GM12878 (cell line): ENCODE measurements at regions not wholly inside any gene's neighbourhood (a gene's known extent, or its start where the extent isn't known, plus 50 kb on each side); places are given as distances from the start of the nearest gene placed in this dataset.

Experiments
- ATAC-seq: fragments of 200-7000 bp; cut with Tn5 transposase; 3 replicates; pipeline ENCODE4 v1.9.1; 2020; ENCODE audit warnings: mild to moderate bottlenecking, moderate library complexity
- BruUV-seq: library from RNA; stranded (reverse); fragments of 400-500 nt; replicated peaks from 2 replicates; lab custom pipeline; 2021; lab: Mats Ljungman, UMichigan
- CTCF ChIA-PET: fragments of 300-600 bp; sonication (Branson Sonifier 250); formaldehyde crosslinking; extraction: SDS; loops from one replicate; lab custom pipeline; 2021; ENCODE audit warnings: inconsistent platforms; lab: Yijun Ruan, JAX
- POLR2A ChIA-PET: fragments of 350-600 bp; formaldehyde crosslinking; extraction: SDS; loops from one replicate; lab custom pipeline; 2021; ENCODE audit warnings: inconsistent platforms; lab: Charles Lee
- RAD21 ChIA-PET: fragments of 300-600 bp; sonication (Branson Sonifier 250); formaldehyde crosslinking; loops from one replicate; lab custom pipeline; 2023; ENCODE audit warnings: antibody characterized with exemption; ENCODE audit not compliant: unreplicated experiment; lab: Charles Lee
- SMC1A ChIA-PET: fragments of 300-600 bp; sonication (Branson Sonifier 250); formaldehyde crosslinking; loops from one replicate; lab custom pipeline; 2023; ENCODE audit not compliant: unreplicated experiment, uncharacterized antibody; lab: Charles Lee
- DNase-seq: peaks from one replicate; pipeline ENCODE4 v3.0.0-alpha.2; 2011; ENCODE audit warnings: low read depth, low spot score
- FAIRE-seq: peaks from 3 replicates; lab custom pipeline; 2011; peaks lifted over from hg19 to GRCh38; lab: Jason Lieb, UNC
- H2AFZ ChIP-seq: 2 replicates; pipeline ENCODE4 v1.6.0; 2011; ENCODE audit warnings: low read depth, low read length, control low read depth; ENCODE audit not compliant: control insufficient read depth
- H3K27ac ChIP-seq: 2 replicates; pipeline ENCODE4 v1.5.1; 2011; ENCODE audit warnings: control low read depth; ENCODE audit not compliant: control insufficient read depth, insufficient read depth
- H3K27me3 ChIP-seq, 2 experiments: replicated peaks in 1 of 2; 2 replicates each; pipeline versions ENCODE4 v1.6.0 to v1.6.1; 2011; ENCODE audit warnings: low read length in 1 of 2; ENCODE audit not compliant: control insufficient read depth in 2 of 2, insufficient read depth in 2 of 2
- H3K36me3 ChIP-seq, 2 experiments: 2 replicates each; pipeline ENCODE4 v1.5.1; 2011; ENCODE audit warnings: low read length in 1 of 2; ENCODE audit not compliant: control insufficient read depth in 2 of 2, insufficient read depth in 2 of 2
- H3K4me1 ChIP-seq: 2 replicates; pipeline ENCODE4 v1.6.1; 2011; ENCODE audit warnings: mild to moderate bottlenecking, low read length, moderate library complexity, mixed read lengths; ENCODE audit not compliant: control insufficient read depth, insufficient read depth
- H3K4me2 ChIP-seq: 2 replicates; pipeline ENCODE4 v1.6.0; 2011; ENCODE audit warnings: control low read depth; ENCODE audit not compliant: control insufficient read depth, insufficient read depth
- H3K4me3 ChIP-seq: fragments of 200-600 bp; sonication (generic); 2 replicates; pipeline ENCODE4 v1.5.1; 2016
- H3K79me2 ChIP-seq: 2 replicates; pipeline ENCODE4 v1.6.0; 2011; ENCODE audit warnings: low read length; ENCODE audit not compliant: control insufficient read depth, insufficient read depth
- H3K9ac ChIP-seq: 2 replicates; pipeline ENCODE4 v1.8.0; 2011; ENCODE audit warnings: low read length, control low read depth, mixed read lengths; ENCODE audit not compliant: control insufficient read depth, insufficient read depth
- H3K9me3 ChIP-seq: replicated peaks from 3 replicates; pipeline ENCODE4 v1.5.1; 2011; ENCODE audit warnings: mild to moderate bottlenecking, low read length; ENCODE audit not compliant: control insufficient read depth, insufficient read depth
- H4K20me1 ChIP-seq: 2 replicates; pipeline ENCODE4 v1.6.0; 2011; ENCODE audit not compliant: control insufficient read depth, insufficient read depth
- BRCA1 ChIP-seq: IDR thresholded peaks from 2 replicates; pipeline ENCODE4 v1.6.1; 2011; ENCODE audit warnings: low read depth, low read length, improper control_type of control experiment
- CBX5 ChIP-seq: sonication (generic); IDR thresholded peaks from 2 replicates; pipeline ENCODE4 v1.6.1; 2016; ENCODE audit warnings: low read depth, moderate library complexity, mild to moderate bottlenecking, inconsistent platforms
- CEBPB ChIP-seq, 2 experiments: fragments of 150-350 bp in 1 of 2; IDR thresholded peaks; 2 replicates each; pipeline ENCODE4 v1.6.1; 2012 to 2014; ENCODE audit warnings: low read depth in 2 of 2, low read length in 2 of 2, borderline replicate concordance in 1 of 2, inconsistent platforms in 1 of 2
- CREM ChIP-seq: IDR thresholded peaks from 2 replicates; pipeline ENCODE4 v1.6.1; 2014; ENCODE audit warnings: antibody characterized with exemption, low read depth
- EP300 ChIP-seq, 2 experiments: fragments of 150-350 bp in 1 of 2; IDR thresholded peaks; 2 replicates each; pipeline ENCODE4 v1.6.1; 2011 to 2012; ENCODE audit warnings: low read depth in 2 of 2, low read length in 2 of 2, borderline replicate concordance in 1 of 2, improper control_type of control experiment in 1 of 2, inconsistent platforms in 1 of 2; ENCODE audit not compliant: control insufficient read depth in 1 of 2
- ESRRA ChIP-seq: IDR thresholded peaks from 2 replicates; pipeline ENCODE4 v1.6.1; 2012; ENCODE audit warnings: mild to moderate bottlenecking, low read length, improper control_type of control experiment
- IKZF1 ChIP-seq: fragments of 450-650 bp; conservative IDR thresholded peaks from 2 replicates; pipeline ENCODE4 v1.6.1; 2017; ENCODE audit warnings: antibody characterized with exemption, mild to moderate bottlenecking
- IKZF2 ChIP-seq, 2 experiments: fragments of 450-650 bp; IDR thresholded peaks; 2 replicates each; pipeline ENCODE4 v1.6.1; 2017; ENCODE audit warnings: mild to moderate bottlenecking in 2 of 2, moderate library complexity in 2 of 2
- IRF4 ChIP-seq: IDR thresholded peaks from 2 replicates; pipeline ENCODE4 v1.6.1; 2011; ENCODE audit warnings: low read depth, low read length
- REST ChIP-seq: IDR thresholded peaks from 2 replicates; pipeline ENCODE4 v1.6.1; 2012; ENCODE audit warnings: mild to moderate bottlenecking, low read depth, low read length
- SMARCA5 ChIP-seq: fragments of 450-650 bp; IDR thresholded peaks from 2 replicates; pipeline ENCODE4 v1.6.1; 2017; ENCODE audit warnings: mild to moderate bottlenecking
- SRF ChIP-seq, 2 experiments: IDR thresholded peaks; 2 replicates each; pipeline ENCODE4 v1.6.1; 2011; ENCODE audit warnings: low read depth in 2 of 2, low read length in 2 of 2, mild to moderate bottlenecking in 1 of 2, moderate library complexity in 1 of 2
- SUPT20H ChIP-seq: IDR thresholded peaks from 2 replicates; pipeline ENCODE4 v1.6.1; 2011; ENCODE audit warnings: low read depth, mild to moderate bottlenecking, low read length, moderate library complexity, borderline replicate concordance; ENCODE audit not compliant: control insufficient read depth
- ZNF217 ChIP-seq: fragments of 450-650 bp; IDR thresholded peaks from 2 replicates; pipeline ENCODE4 v1.6.1; 2017; ENCODE audit warnings: antibody characterized with exemption, mild to moderate bottlenecking
- ZZZ3 ChIP-seq: IDR thresholded peaks from 2 replicates; pipeline ENCODE4 v1.6.1; 2011; ENCODE audit warnings: low read depth; ENCODE audit not compliant: control insufficient read depth, insufficient read length
- WGBS: methylation state at CpG from one replicate; pipeline ENCODE4 v1.1.6; 2016; ENCODE audit warnings: low lambda C conversion rate; ENCODE audit not compliant: insufficient replicate concordance, insufficient coverage; ENCODE audit errors: missing lambda C conversion rate; 5-methylcytosine and 5-hydroxymethylcytosine counted together
- in situ Hi-C: fragments of 300-500 bp; cut with MboI; formaldehyde crosslinking; loops from 9 replicates; pipeline ENCODE4 v1.14.3; 2018; ENCODE audit warnings: mixed read lengths
- intact Hi-C: fragments of 100-400 bp; cut with micrococcal nuclease; formaldehyde crosslinking; loops from one replicate; pipeline ENCODE4 v1.14.2; 2022; ENCODE audit not compliant: unreplicated experiment
- TF ChIP-seq, protein P1 (sequence below): fragments of 150-350 bp; IDR thresholded peaks from 2 replicates; pipeline ENCODE4 v1.6.1; 2016; ENCODE audit warnings: low read depth, low read length

DNA sequence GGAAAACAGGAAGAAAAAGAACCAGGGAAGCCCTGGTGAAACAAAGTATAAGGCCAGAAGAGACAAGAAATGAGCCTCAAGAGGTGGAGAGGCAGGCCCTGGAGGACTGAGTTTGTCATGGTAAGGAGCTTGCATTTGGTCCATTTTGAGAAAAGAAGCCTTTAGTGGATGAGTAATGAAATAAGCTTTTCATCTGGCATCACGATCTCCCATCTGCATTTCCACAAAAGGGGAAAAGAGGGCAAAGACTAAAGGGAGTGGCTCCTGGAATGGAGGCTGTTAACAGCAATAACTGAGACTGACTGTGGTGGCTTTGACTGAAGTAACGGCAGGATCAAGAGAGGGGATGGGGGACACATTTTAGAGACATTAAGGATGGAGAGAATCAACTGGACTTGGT is 148.8 kb upstream of the NBEA start (continued):
- TF ChIP-seq EP300 (IDR thresholded peaks at IDR 0.05; ENCODE audit: borderline replicate concordance in 1 of 2, control insufficient read depth in 1 of 2, low read depth in 2 of 2, low read length in 2 of 2) = no peak
- TF ChIP-seq SRF (IDR thresholded peaks at IDR 0.05; ENCODE audit: low read depth in 2 of 2, low read length in 2 of 2) = no peak
- TF ChIP-seq SUPT20H = no peak

GRCh38 chr13:34803756-34804155 is 138.3 kb upstream of the NBEA start:
- Histone ChIP-seq H3K9ac (no peak overlapping the region), H3K4me1 (no peaks in the 10 kb centered on the region), H3K27me3 (no peaks in the 10 kb centered on the region), H3K36me3 (no peaks in the 10 kb centered on the region), H2AFZ (no peak overlapping the region), H3K27ac (no peak overlapping the region), H3K79me2 (no peaks in the 10 kb centered on the region), H3K9me3 (no peaks in the 10 kb centered on the region), H3K4me3 (no peak overlapping the region), H4K20me1 (no peaks in the 10 kb centered on the region), H3K4me2 (no peak overlapping the region)
- RAD21 ChIA-PET = no interaction called here
- no peak for ATAC-seq
- CTCF ChIA-PET = no interaction called here
- no peak for FAIRE-seq
- POLR2A ChIA-PET = no interaction called here
- no peak for DNase-seq
- no TSS peak for BruUV-seq
- intact Hi-C loops = no loop called here
- in situ Hi-C loops = no loop called here
- SMC1A ChIA-PET = no interaction called here
- 10% methylated on average over 4 of the region's 4 CpGs for WGBS
- no peak for TF ChIP-seq ESRRA
- TF ChIP-seq IRF4 = no peak
- TF ChIP-seq IKZF1 = no peak
- TF ChIP-seq REST = no peak
- no peak for TF ChIP-seq ZZZ3
- TF ChIP-seq IKZF2 (IDR thresholded peaks at IDR 0.05) = no peak
- no peak for TF ChIP-seq BRCA1
- TF ChIP-seq, protein P1, sequence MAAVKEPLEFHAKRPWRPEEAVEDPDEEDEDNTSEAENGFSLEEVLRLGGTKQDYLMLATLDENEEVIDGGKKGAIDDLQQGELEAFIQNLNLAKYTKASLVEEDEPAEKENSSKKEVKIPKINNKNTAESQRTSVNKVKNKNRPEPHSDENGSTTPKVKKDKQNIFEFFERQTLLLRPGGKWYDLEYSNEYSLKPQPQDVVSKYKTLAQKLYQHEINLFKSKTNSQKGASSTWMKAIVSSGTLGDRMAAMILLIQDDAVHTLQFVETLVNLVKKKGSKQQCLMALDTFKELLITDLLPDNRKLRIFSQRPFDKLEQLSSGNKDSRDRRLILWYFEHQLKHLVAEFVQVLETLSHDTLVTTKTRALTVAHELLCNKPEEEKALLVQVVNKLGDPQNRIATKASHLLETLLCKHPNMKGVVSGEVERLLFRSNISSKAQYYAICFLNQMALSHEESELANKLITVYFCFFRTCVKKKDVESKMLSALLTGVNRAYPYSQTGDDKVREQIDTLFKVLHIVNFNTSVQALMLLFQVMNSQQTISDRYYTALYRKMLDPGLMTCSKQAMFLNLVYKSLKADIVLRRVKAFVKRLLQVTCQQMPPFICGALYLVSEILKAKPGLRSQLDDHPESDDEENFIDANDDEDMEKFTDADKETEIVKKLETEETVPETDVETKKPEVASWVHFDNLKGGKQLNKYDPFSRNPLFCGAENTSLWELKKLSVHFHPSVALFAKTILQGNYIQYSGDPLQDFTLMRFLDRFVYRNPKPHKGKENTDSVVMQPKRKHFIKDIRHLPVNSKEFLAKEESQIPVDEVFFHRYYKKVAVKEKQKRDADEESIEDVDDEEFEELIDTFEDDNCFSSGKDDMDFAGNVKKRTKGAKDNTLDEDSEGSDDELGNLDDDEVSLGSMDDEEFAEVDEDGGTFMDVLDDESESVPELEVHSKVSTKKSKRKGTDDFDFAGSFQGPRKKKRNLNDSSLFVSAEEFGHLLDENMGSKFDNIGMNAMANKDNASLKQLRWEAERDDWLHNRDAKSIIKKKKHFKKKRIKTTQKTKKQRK = no peak
- no peak for TF ChIP-seq SMARCA5
- no peak for TF ChIP-seq CEBPB (IDR thresholded peaks at IDR 0.05; ENCODE audit: borderline replicate concordance in 1 of 2, low read depth in 2 of 2, low read length in 2 of 2)
- no peak for TF ChIP-seq CREM
- TF ChIP-seq CBX5 = no peak
- no peak for TF ChIP-seq ZNF217
